CD4-positive, CD25-positive, alpha-beta regulatory T cell (primary cell): ENCODE measurements at regions not wholly inside any gene's neighbourhood (a gene's known extent, or its start where the extent isn't known, plus 50 kb on each side); places are given as distances from the start of the nearest gene placed in this dataset.

Experiments used
- ATAC-seq, 2 donors: fragments of 150-1000 bp; cut with Tn5 transposase; one replicate each; pipeline ENCODE4 v1.10.0; 2021; ENCODE audit warnings: low read depth in 2 of 2, moderate number of reproducible peaks in 2 of 2, moderate library complexity in 1 of 2
- DNase-seq, 3 donors: peaks; one replicate each; pipeline versions ENCODE4 v3.0.0 to v3.0.0-alpha.2; 2012 to 2022; ENCODE audit warnings: mixed read lengths in 1 of 3
- H3K27ac ChIP-seq: one replicate; pipeline ENCODE4 v1.7.0; 2013; ENCODE audit warnings: mild to moderate bottlenecking, low read length; ENCODE audit not compliant: insufficient read depth, poor library complexity, severe bottlenecking
- H3K27me3 ChIP-seq: one replicate; pipeline ENCODE4 v1.7.0; 2013; ENCODE audit warnings: low read length; ENCODE audit not compliant: control insufficient read depth, insufficient read depth
- H3K36me3 ChIP-seq: one replicate; pipeline ENCODE4 v1.7.0; 2013; ENCODE audit warnings: mild to moderate bottlenecking, low read length, moderate library complexity; ENCODE audit not compliant: control insufficient read depth, insufficient read depth
- H3K4me1 ChIP-seq: 2 replicates; pipeline ENCODE4 v1.7.0; 2013; ENCODE audit warnings: mild to moderate bottlenecking, low read length; ENCODE audit not compliant: insufficient read depth, control insufficient read depth, poor library complexity, severe bottlenecking
- H3K4me3 ChIP-seq: one replicate; pipeline ENCODE4 v1.7.0; 2013; ENCODE audit warnings: low read depth, mild to moderate bottlenecking, low read length, moderate library complexity
- H3K9me3 ChIP-seq, 2 experiments: 1 replicate in 1 of 2; 2 replicates in 1 of 2; pipeline ENCODE4 v1.7.0; 2013; ENCODE audit warnings: low read length in 2 of 2, mild to moderate bottlenecking in 1 of 2, moderate library complexity in 1 of 2; ENCODE audit not compliant: control insufficient read depth in 2 of 2
- H3K27ac Mint-ChIP-seq, 3 donors: one replicate each; pipeline ENCODE4 v1.8.0; 2020 to 2022; ENCODE audit warnings: mild to moderate bottlenecking in 3 of 3, mixed read lengths in 3 of 3, moderate library complexity in 2 of 3
- H3K27me3 Mint-ChIP-seq: one replicate; pipeline ENCODE4 v1.8.0; 2022; ENCODE audit warnings: mild to moderate bottlenecking, mixed read lengths
- H3K36me3 Mint-ChIP-seq: one replicate; pipeline ENCODE4 v1.8.0; 2020; ENCODE audit warnings: mixed read lengths
- H3K4me1 Mint-ChIP-seq, 4 donors: one replicate each; pipeline ENCODE4 v1.8.0; 2020 to 2022; ENCODE audit warnings: mixed read lengths in 4 of 4, mild to moderate bottlenecking in 1 of 4
- H3K4me3 Mint-ChIP-seq, 4 donors: one replicate each; pipeline ENCODE4 v1.8.0; 2020 to 2022; ENCODE audit warnings: mild to moderate bottlenecking in 4 of 4, mixed read lengths in 4 of 4, moderate library complexity in 3 of 4
- H3K9me3 Mint-ChIP-seq, 7 donors: one replicate each; pipeline ENCODE4 v1.8.0; 2020 to 2022; ENCODE audit warnings: mixed read lengths in 7 of 7, mild to moderate bottlenecking in 3 of 7, moderate library complexity in 2 of 7

- ATAC-seq (no peak), DNase-seq (peak in 1 of 3 donors; percentile 72)
- Histone ChIP-seq H3K27me3 (peaks cover 7% of the 10 kb centered on the region), H3K36me3 (no peaks in the 10 kb centered on the region), H3K27ac (no peak overlapping the region), H3K9me3 (no peaks in the 10 kb centered on the region), H3K4me1 (no peaks in the 10 kb centered on the region), H3K4me3 (no peak overlapping the region)
- peaks cover 0 to 1% (median 0%) of the 10 kb centered on the region in 7 donors for H3K9me3 Mint-ChIP-seq
- no peaks in the 10 kb centered on the region for H3K36me3 Mint-ChIP-seq
- H3K4me1 Mint-ChIP-seq, result no peaks in the 10 kb centered on the region
- H3K27ac Mint-ChIP-seq, result no peak overlapping the region
- H3K4me3 Mint-ChIP-seq, result no peak overlapping the region
- H3K27me3 Mint-ChIP-seq, result peaks cover 9% of the 10 kb centered on the region
Measured at GRCh38 chr4:89598602-89599001, 238.4 kb downstream of the SNCA start.

DNA sequence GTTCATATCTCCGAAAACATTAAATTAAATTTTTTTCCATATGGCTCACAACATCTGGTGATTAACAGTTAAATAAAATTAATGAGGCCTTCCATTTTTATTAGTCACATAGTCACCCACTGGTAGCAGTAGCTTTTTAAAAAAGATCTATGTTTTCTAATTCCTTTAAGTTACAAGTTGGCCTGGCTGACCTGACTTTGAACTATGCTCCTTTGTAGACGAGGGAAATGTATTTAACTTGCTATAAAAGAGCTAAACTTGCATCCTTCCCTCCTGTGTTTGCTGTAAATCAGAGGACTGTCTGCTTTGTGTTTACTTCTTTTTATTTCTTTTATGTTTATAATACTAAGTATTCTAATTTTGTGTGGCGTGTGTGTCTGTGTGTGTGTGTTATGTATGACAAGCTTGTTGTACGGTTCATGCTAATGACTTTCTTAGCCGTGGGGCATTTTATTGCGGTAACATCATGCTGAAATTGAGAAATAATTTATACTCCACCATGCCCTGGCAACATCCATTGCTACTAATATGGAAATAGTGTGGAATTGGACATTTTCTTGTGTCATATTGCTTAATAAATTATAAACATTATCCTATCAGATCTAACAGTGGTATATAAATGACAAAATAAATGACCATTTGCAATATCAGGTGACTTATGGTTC, 241.7 kb downstream of the SNCA start:
- DNase-seq (no peak), ATAC-seq (no peak)
- Histone ChIP-seq H3K27ac (no peak overlapping the region), H3K9me3 (no peaks in the 10 kb centered on the region), H3K27me3 (peaks cover 3% of the 10 kb centered on the region), H3K4me1 (no peaks in the 10 kb centered on the region), H3K36me3 (no peaks in the 10 kb centered on the region), H3K4me3 (no peak overlapping the region)
- no peak overlapping the region for H3K27ac Mint-ChIP-seq
- H3K9me3 Mint-ChIP-seq, result peaks cover 0 to 4% (median 0%) of the 10 kb centered on the region in 7 donors
- no peaks in the 10 kb centered on the region for H3K36me3 Mint-ChIP-seq
- H3K27me3 Mint-ChIP-seq, result peaks cover 14% of the 10 kb centered on the region
- H3K4me1 Mint-ChIP-seq, result no peaks in the 10 kb centered on the region
- no peak overlapping the region for H3K4me3 Mint-ChIP-seq

DNA sequence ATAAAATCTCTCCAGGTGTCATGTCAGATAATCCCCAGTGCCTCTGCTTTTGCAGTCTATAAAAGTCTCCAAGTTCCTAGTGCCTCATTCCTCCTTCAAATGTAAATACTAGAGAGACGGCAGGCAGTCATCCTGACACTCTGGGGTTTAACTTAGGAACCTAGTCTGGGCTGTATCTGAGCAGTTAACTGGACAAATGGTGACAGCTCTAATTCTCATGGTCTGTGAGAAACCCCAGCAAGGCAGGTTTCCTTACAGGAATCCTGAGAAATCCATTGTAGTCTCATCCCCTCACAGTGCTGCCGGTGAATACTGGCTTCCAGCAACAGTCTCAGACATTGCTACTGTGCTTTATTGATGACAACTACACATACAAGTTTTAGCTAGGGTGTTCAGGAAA, 246.8 kb downstream of the SNCA start:
- ATAC-seq, result no peak
- H3K36me3 Mint-ChIP-seq, result no peaks in the 10 kb centered on the region
- peaks cover 17% of the 10 kb centered on the region for H3K27me3 Mint-ChIP-seq
- Histone ChIP-seq H3K36me3 (no peaks in the 10 kb centered on the region), H3K27me3 (peaks cover 3% of the 10 kb centered on the region), H3K9me3 (no peaks in the 10 kb centered on the region), H3K4me1 (no peaks in the 10 kb centered on the region), H3K27ac (no peak overlapping the region), H3K4me3 (no peak overlapping the region)
- H3K9me3 Mint-ChIP-seq, result peaks cover 0 to 4% (median 0%) of the 10 kb centered on the region in 7 donors
- no peak overlapping the region for H3K27ac Mint-ChIP-seq
- no peaks in the 10 kb centered on the region for H3K4me1 Mint-ChIP-seq
- no peak overlapping the region for H3K4me3 Mint-ChIP-seq
- no peak for DNase-seq

- H3K9me3 Mint-ChIP-seq, result peaks cover 0 to 4% (median 0%) of the 10 kb centered on the region in 7 donors
- Histone ChIP-seq H3K9me3 (no peaks in the 10 kb centered on the region), H3K27ac (no peak overlapping the region), H3K27me3 (no peaks in the 10 kb centered on the region), H3K36me3 (no peaks in the 10 kb centered on the region), H3K4me1 (no peaks in the 10 kb centered on the region), H3K4me3 (no peak overlapping the region)
- no peak overlapping the region for H3K27ac Mint-ChIP-seq
- DNase-seq (no peak), ATAC-seq (no peak)
- peaks cover 7% of the 10 kb centered on the region for H3K27me3 Mint-ChIP-seq
- no peak overlapping the region for H3K4me3 Mint-ChIP-seq
- no peaks in the 10 kb centered on the region for H3K4me1 Mint-ChIP-seq
- H3K36me3 Mint-ChIP-seq, result no peaks in the 10 kb centered on the region
Measured at GRCh38 chr4:89588421-89588820, 248.5 kb downstream of the SNCA start.

DNA sequence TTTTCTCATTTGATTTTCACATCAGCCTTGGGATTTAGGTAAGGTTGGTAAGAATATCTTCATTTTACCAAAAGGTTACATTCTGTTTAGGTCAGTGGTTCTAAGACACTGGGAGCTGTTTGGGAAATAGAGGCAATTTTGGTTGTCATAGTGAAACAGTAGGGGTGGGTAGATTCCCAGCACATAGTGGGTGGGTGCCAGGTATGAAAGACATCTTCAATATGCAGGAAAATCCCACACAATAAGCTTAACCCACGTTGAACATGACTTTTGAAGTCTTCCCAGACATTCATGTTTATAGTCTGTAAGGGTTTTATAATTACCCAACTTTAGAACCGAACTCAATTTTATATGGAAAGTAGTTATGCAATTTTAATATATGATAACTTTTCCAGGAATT, 249.6 kb downstream of the SNCA start:
- H3K36me3 Mint-ChIP-seq, result no peaks in the 10 kb centered on the region
- no peak overlapping the region for H3K4me3 Mint-ChIP-seq
- no peak overlapping the region for H3K4me3 ChIP-seq
- no peaks in the 10 kb centered on the region for H3K36me3 ChIP-seq
- no peaks in the 10 kb centered on the region for H3K9me3 ChIP-seq
- H3K4me1 Mint-ChIP-seq, result no peaks in the 10 kb centered on the region
- peaks cover 4% of the 10 kb centered on the region for H3K27me3 Mint-ChIP-seq
- H3K27ac ChIP-seq, result no peak overlapping the region
- DNase-seq (no peak), ATAC-seq (no peak)
- H3K4me1 ChIP-seq, result no peaks in the 10 kb centered on the region
- no peaks in the 10 kb centered on the region for H3K27me3 ChIP-seq
- no peak overlapping the region for H3K27ac Mint-ChIP-seq
- peaks cover 0 to 1% (median 0%) of the 10 kb centered on the region in 7 donors for H3K9me3 Mint-ChIP-seq

GRCh38 chr4:89586864-89587263, 250.1 kb downstream of the SNCA start:
- peak in 1 of 3 donors; percentile 58 for DNase-seq
- H3K27ac ChIP-seq, result no peak overlapping the region
- Mint-ChIP-seq H3K27ac (no peak overlapping the region), H3K36me3 (no peaks in the 10 kb centered on the region), H3K9me3 (peaks cover 0 to 1% (median 0%) of the 10 kb centered on the region in 7 donors), H3K27me3 (peaks cover 4% of the 10 kb centered on the region), H3K4me1 (no peaks in the 10 kb centered on the region), H3K4me3 (no peak overlapping the region)
- H3K27me3 ChIP-seq, result no peaks in the 10 kb centered on the region
- H3K4me1 ChIP-seq, result no peaks in the 10 kb centered on the region
- no peaks in the 10 kb centered on the region for H3K9me3 ChIP-seq
- ATAC-seq, result no peak
- H3K4me3 ChIP-seq, result no peak overlapping the region
- H3K36me3 ChIP-seq, result no peaks in the 10 kb centered on the region

DNA sequence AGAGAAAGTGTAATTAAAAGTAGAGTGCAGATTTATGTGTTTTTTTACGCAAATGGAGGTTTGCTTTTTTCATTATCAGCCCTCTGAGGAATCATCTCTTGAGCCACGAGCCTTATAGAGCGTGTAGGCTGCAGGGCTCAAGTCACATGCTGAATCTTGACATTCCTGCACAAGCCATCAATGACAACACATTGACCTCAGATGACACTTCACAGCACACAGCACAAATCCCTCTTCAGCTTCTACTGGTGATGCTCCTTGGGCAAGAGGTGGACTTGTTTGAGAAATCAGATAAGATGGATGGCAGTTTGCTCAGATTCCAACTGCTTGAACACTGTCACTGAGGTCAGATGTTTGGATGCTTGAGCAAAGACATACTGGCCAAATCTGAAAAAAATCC, 250.6 kb downstream of the SNCA start:
- no peaks in the 10 kb centered on the region for H3K4me1 ChIP-seq
- ATAC-seq (no peak), DNase-seq (no peak)
- H3K9me3 ChIP-seq, result no peaks in the 10 kb centered on the region
- no peaks in the 10 kb centered on the region for H3K36me3 Mint-ChIP-seq
- H3K27me3 Mint-ChIP-seq, result peaks cover 4% of the 10 kb centered on the region
- no peak overlapping the region for H3K27ac ChIP-seq
- no peak overlapping the region for H3K4me3 Mint-ChIP-seq
- no peaks in the 10 kb centered on the region for H3K36me3 ChIP-seq
- H3K27ac Mint-ChIP-seq, result no peak overlapping the region
- H3K9me3 Mint-ChIP-seq, result peaks cover 0 to under 1% (median 0%) of the 10 kb centered on the region in 7 donors
- H3K4me3 ChIP-seq, result no peak overlapping the region
- H3K4me1 Mint-ChIP-seq, result no peaks in the 10 kb centered on the region
- no peaks in the 10 kb centered on the region for H3K27me3 ChIP-seq

DNA sequence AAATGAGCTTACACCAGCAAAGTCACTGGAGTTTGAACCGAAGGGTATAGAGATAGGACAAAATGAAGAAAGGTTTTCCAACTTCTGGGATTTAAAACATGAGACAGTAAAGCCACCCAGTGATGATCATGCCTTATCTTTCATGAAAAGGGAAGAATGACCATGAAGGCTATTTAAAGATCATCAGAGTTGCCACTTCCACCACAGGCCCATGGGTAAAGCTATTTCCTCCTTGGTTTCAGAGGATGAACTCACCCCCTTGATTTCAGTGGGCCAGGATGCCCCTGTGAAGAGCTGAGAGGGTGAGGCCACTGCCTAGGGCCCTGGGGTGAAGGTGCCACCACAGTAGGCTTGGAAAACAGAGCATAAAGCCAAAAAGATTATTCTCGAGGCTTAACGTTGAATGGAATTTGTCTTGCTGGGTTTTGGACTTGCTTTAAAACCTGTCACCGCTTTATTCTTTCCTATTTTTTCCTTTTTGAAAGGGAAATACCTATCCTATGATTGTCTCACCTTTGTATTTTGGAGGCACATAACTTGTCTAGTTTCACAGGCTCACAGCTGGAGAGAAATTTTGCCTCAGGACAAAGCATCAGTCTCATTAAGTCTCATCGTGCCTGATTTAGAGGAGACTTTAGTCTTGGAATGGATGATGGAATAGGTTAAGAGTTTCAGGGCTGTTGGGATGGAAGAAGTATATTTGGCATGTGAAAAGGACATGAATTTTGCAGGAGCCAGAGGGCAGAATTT, 254.0 kb downstream of the SNCA start:
- H3K27ac Mint-ChIP-seq, result no peak overlapping the region
- Histone ChIP-seq H3K4me3 (no peak overlapping the region), H3K9me3 (no peaks in the 10 kb centered on the region), H3K27me3 (no peaks in the 10 kb centered on the region), H3K27ac (no peak overlapping the region), H3K4me1 (no peaks in the 10 kb centered on the region), H3K36me3 (no peaks in the 10 kb centered on the region)
- H3K27me3 Mint-ChIP-seq, result peaks cover 4% of the 10 kb centered on the region
- peaks cover 0 to 1% (median 0%) of the 10 kb centered on the region in 7 donors for H3K9me3 Mint-ChIP-seq
- H3K36me3 Mint-ChIP-seq, result no peaks in the 10 kb centered on the region
- DNase-seq (no peak), ATAC-seq (no peak)
- no peak overlapping the region for H3K4me3 Mint-ChIP-seq
- H3K4me1 Mint-ChIP-seq, result no peaks in the 10 kb centered on the region
